ENCODE measurements at regions not wholly inside any gene's neighbourhood (a gene's known extent, or its start where the extent isn't known, plus 50 kb on each side); places are given as distances from the start of the nearest gene placed in this dataset.
A peak's percentile ranks its signal among the peaks of the same experiment; 100 is the strongest.
"Not testable (repeated sequence)": the region's sequence is repeated elsewhere in the genome, so short reads cannot be mapped to it uniquely, and the experiment has no call there.

GRCh38 chr3:82178291-82178690 is 416.8 kb upstream of the GBE1 start:
- no peak for DNase-seq (ENCODE audit: low read depth)
- in situ Hi-C loops (cut with HindIII; ENCODE audit: low sequenced_read_pairs), result no loop called here
- no peak for TF ChIP-seq CTCF (IDR thresholded peaks at IDR 0.05; ENCODE audit: low read depth, low read length, missing control alignments)
- no peak overlapping the region for H3K4me3 ChIP-seq (ENCODE audit: low read depth, low read length)

DNA sequence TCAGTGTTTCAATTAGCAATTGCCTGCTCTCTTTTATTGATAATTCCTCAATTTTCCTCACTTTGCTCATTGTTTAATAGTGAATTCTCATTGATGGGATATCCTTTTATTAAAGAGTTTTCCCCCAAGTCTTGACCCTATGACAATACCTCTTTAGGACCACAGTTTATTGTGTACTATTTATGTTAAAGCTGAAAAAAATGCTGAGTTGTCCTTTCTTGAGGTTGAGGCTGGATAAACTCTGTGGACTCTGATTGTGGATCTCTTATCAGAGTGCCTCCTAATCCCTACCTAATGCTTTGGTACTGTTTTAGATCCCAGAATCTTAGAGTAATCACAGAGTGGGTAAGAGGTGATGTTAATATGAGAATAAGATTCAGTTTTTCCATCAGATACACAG is 416.3 kb upstream of the GBE1 start:
- no peak overlapping the region for H3K4me3 ChIP-seq (ENCODE audit: low read depth, low read length)
- in situ Hi-C loops (cut with HindIII; ENCODE audit: low sequenced_read_pairs), result no loop called here
- no peak for TF ChIP-seq CTCF (IDR thresholded peaks at IDR 0.05; ENCODE audit: low read depth, low read length, missing control alignments)
- DNase-seq (ENCODE audit: low read depth), result no peak

DNA sequence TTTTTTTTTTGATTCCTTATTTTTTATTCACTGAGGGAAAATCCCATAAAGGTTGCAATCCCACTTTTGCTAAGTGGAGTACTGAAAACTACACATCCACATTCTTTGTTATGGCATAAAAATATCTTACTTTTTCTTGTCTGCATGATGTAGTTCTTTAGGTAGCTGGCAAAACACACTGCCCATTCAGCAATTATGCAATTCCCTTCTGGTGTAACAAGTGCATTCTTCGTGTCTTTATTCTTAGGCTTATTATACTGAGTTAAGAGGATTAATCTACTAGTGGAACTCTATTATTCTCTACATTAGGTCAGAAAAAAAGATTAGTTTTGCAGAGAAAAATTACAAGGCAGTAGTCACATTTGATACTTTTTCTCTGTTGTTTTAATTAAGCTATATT is 403.8 kb upstream of the GBE1 start:
- H3K4me3 ChIP-seq (ENCODE audit: low read depth, low read length), result no peak overlapping the region
- TF ChIP-seq CTCF (IDR thresholded peaks at IDR 0.05; ENCODE audit: low read depth, low read length, missing control alignments), result no peak
- in situ Hi-C loops (cut with HindIII; ENCODE audit: low sequenced_read_pairs), result no loop called here
- no peak for DNase-seq (ENCODE audit: low read depth)

DNA sequence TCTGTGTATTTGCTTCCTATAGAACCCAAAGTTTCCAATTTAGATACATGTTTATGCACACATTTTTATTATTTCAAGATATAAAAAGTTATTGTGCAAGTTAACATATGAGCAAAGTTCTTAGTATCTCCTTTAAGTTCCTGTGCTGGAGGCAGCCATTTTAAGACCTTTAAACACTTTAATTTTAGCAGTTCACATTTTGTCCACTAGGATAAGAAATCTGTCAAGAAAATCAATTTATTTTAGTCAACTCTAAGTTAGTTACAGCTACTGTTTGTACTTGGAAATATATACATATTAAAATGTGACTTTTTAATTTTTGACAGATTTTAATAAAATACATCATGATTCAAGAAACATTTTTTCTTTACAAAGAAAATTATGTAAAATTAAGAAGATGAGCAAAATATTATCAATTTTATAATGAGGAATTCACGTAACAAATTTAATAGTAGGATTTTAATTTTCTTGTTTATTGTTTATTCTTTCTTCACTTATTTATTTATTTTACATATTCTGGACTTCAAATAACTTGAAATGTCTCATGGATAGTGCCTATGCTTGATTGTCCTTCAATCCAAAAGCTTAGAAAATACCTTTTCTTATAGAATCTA is 402.6 kb upstream of the GBE1 start:
- H3K4me3 ChIP-seq (ENCODE audit: low read depth, low read length), result no peak overlapping the region
- no peak for DNase-seq (ENCODE audit: low read depth)
- in situ Hi-C loops (cut with HindIII; ENCODE audit: low sequenced_read_pairs), result no loop called here
- no peak for TF ChIP-seq CTCF (IDR thresholded peaks at IDR 0.05; ENCODE audit: low read depth, low read length, missing control alignments)

GRCh38 chr3:82157952-82158351 is 396.5 kb upstream of the GBE1 start:
- H3K4me3 ChIP-seq (ENCODE audit: low read depth, low read length), result no peak overlapping the region
- in situ Hi-C loops (cut with HindIII; ENCODE audit: low sequenced_read_pairs), result no loop called here
- TF ChIP-seq CTCF (IDR thresholded peaks at IDR 0.05; ENCODE audit: low read depth, low read length, missing control alignments), result no peak
- peak; percentile 9 for DNase-seq (ENCODE audit: low read depth)

GRCh38 chr3:82153892-82154291 is 392.4 kb upstream of the GBE1 start:
- in situ Hi-C loops (cut with HindIII; ENCODE audit: low sequenced_read_pairs); DNase-seq (ENCODE audit: low read depth); H3K4me3 ChIP-seq (ENCODE audit: low read depth, low read length): not testable (repeated sequence)

DNA sequence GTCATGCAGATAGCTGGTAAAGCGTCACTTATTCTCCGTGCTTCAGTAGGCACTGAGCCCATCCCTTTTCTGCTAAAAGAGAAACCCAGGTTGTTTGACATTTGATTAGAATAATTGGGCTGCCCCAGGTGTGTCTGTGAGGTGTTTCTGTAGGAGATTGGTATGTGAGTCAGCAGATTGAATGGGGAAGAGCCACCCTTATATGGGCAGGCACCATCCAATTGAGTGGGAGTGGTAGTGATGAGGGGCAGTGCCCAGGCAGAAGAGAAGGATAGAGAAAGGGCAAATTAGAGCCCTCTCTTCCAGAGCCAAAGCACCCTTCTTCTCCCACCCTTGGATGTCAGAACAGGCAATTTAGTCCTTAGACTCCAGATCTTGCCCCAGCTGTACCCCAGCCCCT is 384.3 kb upstream of the GBE1 start:
- in situ Hi-C loops (cut with HindIII; ENCODE audit: low sequenced_read_pairs), result loop anchor here (25.0 kb wide), 1 partner anchor 483 kb away; no protein-coding TSS in a partner anchor

More for the DNA sequence above, 384.3 kb upstream of the GBE1 start:
- H3K4me3 ChIP-seq (ENCODE audit: low read depth, low read length), result no peak overlapping the region
- no peak for DNase-seq (ENCODE audit: low read depth)
- no peak for TF ChIP-seq CTCF (IDR thresholded peaks at IDR 0.05; ENCODE audit: low read depth, low read length, missing control alignments)
